IPS-18c (cell line): ENCODE measurements at regions not wholly inside any gene's neighbourhood (a gene's known extent, or its start where the extent isn't known, plus 50 kb on each side); places are given as distances from the start of the nearest gene placed in this dataset.
"Not testable (repeated sequence)": the region's sequence is repeated elsewhere in the genome, so short reads cannot be mapped to it uniquely, and the experiment has no call there.

ENCODE experiments used
- H3K4me3 ChIP-seq: 2 replicates; pipeline ENCODE4 v1.7.0; 2013; ENCODE audit warnings: low read depth, mild to moderate bottlenecking, low read length, moderate library complexity; ENCODE audit not compliant: insufficient read depth
- H3K9me3 ChIP-seq: one replicate; pipeline ENCODE4 v1.6.1; 2013; ENCODE audit warnings: mild to moderate bottlenecking, low read length, moderate library complexity; ENCODE audit not compliant: control insufficient read depth, insufficient read depth

DNA sequence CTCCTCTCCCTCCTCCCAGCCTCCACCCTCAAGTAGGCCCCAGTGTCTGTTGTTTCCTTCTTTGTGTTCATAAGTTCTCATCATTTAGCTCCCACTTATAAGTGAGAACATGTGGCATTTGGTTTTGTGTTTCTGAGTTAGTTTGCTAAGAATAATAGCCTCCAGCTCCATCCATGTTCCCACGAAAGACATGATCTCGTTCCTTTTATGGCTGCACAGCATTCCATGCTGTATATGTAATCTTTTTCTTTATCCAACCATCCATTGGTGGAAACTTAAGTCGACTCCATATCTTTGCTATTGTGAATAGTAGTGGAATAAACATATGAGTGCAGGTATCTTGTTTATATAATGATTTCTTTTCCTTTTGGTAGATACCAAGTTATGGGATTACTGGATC, 405.0 kb upstream of the RPS6KA3 start:
- not testable (repeated sequence) for H3K4me3 ChIP-seq, H3K9me3 ChIP-seq

DNA sequence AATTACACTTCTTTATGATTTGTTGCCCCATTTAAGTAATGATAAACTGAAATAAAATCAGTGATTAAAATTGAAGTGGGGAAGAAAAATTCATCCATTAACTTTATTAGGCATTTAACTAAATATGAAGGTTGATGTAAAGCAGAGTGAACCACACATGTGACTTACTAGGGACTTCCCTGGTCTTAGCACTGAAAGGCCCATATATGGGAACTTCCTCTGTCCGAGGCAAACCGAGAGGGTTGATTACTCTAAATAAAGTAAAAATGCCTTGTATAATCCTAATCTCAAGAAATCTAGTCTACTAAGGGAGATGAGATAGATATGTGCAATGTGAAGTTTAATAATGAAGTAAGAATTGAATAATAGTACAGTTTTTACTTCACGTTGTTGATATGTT, 403.9 kb upstream of the RPS6KA3 start:
- Histone ChIP-seq H3K9me3 (no peaks in the 10 kb centered on the region), H3K4me3 (no peak overlapping the region)

DNA sequence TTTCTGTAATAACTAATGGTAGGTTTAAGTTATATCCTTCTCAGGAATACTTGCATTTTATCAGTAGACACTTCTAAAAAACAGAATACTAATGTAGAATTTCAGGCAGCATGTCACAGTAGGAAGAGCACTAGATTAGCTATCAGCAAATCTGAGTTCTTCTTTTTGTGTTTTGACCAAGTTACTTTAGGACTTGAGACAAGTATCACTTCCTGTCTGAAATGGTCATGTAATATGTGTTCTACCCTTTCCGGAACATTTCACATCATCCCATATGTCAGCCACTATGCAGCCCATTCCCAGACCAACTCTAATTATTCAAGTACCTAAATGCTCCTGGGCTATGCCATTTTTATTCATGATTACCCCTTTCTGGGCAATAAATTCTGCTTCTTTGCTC, 401.8 kb upstream of the RPS6KA3 start:
- no peaks in the 10 kb centered on the region for H3K9me3 ChIP-seq
- H3K4me3 ChIP-seq: no peak overlapping the region

DNA sequence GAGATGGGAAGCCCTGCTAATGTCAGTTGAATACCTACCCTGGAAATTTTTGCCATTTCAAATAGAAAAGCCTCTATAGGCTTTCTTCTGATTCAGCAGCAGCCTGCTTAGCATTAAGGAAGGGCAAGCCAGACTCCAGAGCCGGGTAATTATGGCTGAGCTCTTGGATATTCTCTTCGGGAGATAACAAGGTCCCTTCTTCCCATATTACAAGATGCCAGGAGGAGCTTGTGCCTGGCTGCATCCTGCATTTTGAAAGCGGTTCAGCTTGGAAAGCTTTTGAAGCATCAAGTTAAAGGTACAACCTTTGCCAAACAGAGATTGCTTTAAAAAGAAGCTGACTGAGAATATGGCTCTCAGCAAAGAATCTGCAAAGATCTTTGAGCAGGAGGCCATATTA, 399.6 kb upstream of the RPS6KA3 start:
- Histone ChIP-seq H3K4me3 (no peak overlapping the region), H3K9me3 (no peaks in the 10 kb centered on the region)

DNA sequence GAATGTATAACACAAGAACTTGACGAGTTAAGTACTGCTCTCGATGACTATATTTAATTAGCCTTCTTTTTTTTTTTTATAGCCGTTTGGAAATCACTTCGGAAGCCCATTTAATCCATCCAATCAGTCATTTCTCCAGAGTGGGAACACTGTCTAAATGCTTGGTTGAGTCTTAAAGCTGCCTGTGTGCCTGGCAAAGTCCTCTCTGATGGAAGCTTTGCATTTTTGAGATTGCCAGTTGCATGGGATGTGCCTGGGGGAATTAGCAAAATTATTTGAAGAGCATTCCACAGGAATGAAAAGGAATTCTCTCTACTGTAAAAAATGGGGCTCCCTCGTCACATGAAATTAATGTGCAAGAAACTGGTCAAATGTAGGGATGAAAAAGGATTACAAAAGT, 398.8 kb upstream of the RPS6KA3 start:
- H3K9me3 ChIP-seq: no peaks in the 10 kb centered on the region

DNA sequence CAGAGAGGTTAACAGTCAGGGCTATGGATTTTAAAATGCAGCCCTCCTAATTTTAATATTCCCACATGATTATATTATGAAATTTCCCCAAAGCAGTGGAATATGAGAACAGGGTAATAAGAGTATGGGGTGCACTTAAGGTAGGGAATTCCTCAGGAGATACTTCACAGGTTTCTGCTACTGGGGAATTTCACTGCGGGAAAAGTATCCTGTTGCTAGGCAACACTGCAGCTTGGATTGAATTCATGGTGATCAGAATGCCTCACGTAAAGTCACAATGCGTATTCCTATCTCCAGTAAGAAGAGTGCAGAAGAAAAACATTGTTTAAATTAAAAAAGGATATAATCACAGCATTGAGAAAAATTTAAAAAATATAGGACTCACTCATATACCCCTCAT, 398.1 kb upstream of the RPS6KA3 start:
- Histone ChIP-seq H3K9me3 (no peaks in the 10 kb centered on the region), H3K4me3 (no peak overlapping the region)

More for the DNA sequence above, 398.8 kb upstream of the RPS6KA3 start:
- H3K4me3 ChIP-seq: no peak overlapping the region

DNA sequence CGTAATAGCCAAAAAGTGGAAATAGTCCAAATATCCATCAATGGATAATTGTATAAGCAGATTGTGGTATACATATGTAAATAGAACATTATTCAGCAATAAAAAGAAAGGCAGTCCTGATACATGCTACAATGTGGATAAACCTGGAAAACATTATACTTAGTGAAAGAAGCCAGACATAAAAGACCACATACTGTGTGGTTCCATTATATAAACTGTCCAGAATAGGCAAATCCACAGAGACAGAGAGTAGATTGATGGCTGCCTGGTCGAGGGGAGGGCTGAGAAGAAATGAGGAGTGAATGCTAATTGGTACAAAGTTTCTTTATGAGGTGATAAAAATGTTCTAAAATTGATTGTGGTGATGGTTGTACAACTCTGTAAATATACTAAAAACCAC, 397.4 kb upstream of the RPS6KA3 start:
- no peaks in the 10 kb centered on the region for H3K9me3 ChIP-seq

DNA sequence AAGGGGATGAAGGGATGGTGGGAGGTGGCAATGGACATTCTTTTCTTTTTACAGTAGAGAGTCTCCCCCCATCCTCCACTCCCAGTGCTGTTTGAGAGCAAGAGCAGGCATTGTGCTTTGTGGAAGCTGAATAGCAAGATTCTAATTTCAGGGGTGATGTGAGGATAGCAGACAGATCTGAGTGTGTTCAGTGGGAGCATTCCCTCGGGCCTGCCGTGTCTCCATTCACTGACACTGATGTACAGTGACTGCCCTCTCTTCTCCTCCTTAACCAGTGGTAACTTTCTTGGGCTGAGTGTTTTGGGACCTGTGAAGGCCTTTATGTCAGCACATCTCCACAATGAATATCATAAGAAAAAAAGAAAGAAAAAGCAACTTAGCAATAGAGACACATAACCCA, 396.6 kb upstream of the RPS6KA3 start:
- H3K4me3 ChIP-seq: no peak overlapping the region
- H3K9me3 ChIP-seq: no peaks in the 10 kb centered on the region

More for the DNA sequence above, 397.4 kb upstream of the RPS6KA3 start:
- no peak overlapping the region for H3K4me3 ChIP-seq

DNA sequence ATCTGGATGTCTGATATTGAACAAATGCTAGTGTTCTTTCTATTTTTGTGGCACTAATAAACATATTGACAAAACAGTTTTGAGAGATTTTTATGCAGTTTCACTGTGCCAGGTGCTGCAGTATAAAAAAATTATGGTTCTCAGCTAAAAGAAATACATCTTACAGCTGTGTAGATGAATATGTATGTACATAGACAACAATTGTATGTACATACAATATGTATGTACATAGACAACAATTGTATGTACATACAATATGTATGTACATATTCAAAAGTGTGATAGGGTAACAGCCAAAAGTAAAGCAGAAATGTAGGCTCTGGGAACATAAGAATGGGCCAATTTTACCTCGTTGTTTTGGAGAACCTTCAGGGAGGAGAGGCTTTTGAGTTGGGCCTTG, 390.0 kb upstream of the RPS6KA3 start:
- Histone ChIP-seq H3K9me3 (no peaks in the 10 kb centered on the region), H3K4me3 (no peak overlapping the region)

DNA sequence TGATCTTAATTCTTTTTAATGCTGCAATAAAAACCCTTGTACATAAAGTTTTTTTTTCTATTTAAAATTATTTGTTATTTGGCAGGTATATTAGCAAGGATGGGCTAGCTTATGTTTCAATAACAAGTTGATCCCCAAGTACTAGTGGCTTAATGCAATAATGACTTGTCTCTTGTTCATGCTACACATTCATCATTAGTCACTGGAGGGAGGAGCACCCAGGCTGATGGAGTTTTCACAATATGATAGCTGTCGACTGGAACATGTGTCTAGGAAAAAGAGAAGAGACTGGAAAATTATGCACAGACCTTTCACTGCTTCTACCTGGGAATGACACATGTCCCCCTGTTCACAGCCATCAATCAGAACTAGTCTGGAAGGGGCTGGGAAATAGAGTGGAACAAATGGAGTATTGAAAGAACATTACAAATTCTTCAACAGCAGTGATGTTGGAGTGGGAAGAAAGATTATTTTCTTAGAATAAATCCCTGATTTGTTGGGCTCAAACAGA, 387.9 kb upstream of the RPS6KA3 start:
- Histone ChIP-seq H3K9me3 (no peaks in the 10 kb centered on the region), H3K4me3 (no peak overlapping the region)

DNA sequence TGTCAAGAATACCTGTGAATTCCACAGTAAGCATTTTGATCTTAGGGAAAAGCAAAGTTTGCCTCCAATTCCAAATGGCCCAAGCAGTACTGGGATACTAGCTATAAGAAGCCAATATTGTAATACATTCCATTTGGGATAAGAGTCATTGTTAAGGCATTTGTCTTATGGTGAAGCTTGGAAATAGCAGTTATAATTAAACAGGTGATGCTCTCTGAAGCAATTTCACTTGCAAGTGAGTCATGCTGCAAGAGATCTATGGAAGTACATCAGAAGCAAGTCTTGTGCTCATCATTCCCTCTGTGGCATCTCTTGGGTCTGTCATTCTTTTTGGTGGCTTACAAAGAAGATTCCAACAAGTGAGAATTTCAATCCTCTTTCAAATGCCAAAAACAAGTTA, 386.4 kb upstream of the RPS6KA3 start:
- no peak overlapping the region for H3K4me3 ChIP-seq
- H3K9me3 ChIP-seq: no peaks in the 10 kb centered on the region

DNA sequence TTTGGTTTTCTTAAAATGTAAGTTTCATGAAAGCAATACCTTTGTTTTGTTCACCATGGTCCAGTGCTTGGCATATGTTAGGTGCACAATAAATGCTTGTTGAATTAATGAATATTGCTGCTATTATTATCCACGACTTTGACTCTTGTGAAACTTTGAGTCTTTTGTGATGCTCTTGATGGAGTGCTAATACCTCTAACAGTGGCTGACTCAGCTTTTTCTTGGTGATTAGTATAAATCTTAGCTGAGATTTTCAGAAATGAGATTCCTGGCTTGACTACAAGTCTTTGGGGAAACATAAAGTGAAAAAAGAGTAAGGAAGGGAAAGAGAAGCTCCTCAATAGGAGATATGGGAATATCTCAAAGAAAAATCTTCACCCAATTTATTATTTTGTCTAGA, 375.2 kb upstream of the RPS6KA3 start:
- peaks cover 4% of the 10 kb centered on the region for H3K9me3 ChIP-seq
- no peak overlapping the region for H3K4me3 ChIP-seq

DNA sequence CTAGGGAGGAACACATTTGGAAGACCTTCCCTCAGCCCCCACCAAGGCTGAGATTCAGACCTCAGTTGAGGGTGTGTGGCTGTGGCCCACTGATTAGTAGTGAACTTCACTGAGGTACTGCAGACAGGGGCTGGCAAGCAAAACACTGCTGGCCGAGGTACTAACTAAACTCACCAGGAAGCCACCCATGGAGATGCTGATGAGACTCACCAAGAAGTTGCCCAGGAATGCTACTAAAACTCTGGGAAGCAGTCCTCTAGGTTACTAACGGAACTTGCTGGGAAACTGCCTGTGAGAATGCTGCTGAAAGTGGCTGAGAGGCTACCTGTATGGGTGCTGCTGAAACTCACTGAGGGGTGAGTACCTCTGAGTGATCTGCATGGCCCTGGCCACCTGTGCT, 372.4 kb upstream of the RPS6KA3 start:
- Histone ChIP-seq H3K4me3 (no peak overlapping the region), H3K9me3 (peaks cover 2% of the 10 kb centered on the region)

DNA sequence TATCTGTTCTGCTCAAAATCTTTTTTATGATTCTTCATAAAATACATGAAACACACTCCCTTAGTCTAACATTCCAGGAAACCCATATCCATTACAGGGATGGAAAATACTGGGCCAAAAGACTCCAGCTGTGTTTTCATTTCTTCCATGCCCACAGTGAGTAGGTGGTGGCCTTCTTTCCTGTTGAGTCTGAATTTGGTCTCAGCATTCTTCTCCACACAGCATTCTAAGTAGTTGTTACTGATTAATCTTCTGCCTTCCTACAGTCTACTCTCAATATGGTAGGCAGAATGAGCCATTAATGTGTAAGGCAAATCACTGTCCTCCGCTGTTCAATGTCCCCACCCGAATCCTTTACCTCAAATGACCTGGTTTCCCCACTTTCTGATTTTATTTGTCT, 370.6 kb upstream of the RPS6KA3 start:
- Histone ChIP-seq H3K4me3 (no peak overlapping the region), H3K9me3 (peaks cover 4% of the 10 kb centered on the region)

DNA sequence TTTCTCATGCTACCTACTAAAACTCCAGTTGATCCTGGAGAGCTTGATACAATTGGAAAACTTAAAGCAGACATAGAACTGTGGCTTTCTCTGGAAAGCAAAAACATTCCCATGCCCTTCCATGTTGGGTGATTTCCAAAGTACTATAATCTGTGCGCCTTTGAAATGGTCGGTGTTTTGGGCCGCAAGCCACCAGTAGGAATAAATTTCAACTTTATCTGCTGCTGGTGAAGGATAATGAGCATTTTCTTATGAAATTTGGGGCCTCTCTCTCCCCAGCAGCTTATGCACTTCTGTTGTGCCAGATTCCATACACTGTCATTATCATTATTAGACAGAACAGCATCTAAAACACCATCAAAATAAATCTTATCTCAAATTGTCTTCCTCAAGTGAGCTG, 366.7 kb upstream of the RPS6KA3 start:
- peaks cover 2% of the 10 kb centered on the region for H3K9me3 ChIP-seq
- no peak overlapping the region for H3K4me3 ChIP-seq

DNA sequence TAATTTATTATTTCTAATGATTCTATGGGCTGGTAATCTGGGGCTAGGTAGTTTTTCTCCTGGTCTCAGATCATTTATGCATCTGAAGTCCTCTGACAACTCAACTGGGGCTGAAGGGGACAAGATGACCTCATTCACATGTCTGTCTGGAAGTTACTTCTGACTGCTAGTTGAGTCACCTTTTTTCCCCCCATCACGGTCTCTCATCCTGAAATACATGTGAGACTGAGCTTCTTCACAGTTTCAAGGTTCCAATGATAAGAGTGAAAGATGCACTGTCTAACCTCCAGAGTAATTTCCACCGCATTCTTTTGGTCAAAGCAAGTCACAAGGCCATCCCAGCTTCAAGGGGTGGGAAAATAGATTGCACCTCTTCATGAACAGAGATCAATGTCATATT, 356.7 kb upstream of the RPS6KA3 start:
- no peak overlapping the region for H3K4me3 ChIP-seq
- H3K9me3 ChIP-seq: no peaks in the 10 kb centered on the region

DNA sequence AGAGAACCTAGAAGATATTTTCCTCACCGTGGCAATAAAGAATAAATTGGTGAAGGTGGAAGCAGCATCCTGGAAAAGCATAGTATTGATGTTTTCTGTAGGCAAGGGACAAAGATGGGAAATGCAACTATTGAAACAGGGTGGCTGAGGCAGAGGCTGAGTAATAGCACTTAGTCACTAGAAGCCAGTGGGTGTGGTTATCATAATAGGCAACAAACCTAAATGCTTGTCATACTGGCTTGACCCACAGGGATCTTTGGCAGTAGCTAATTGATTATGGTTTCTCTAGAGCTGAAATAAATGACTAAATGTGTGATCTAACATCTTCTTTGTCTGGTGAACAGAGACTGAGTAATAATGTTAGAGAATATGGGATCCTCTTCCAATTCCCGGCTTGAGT, 353.6 kb upstream of the RPS6KA3 start:
- no peak overlapping the region for H3K4me3 ChIP-seq
- H3K9me3 ChIP-seq: no peaks in the 10 kb centered on the region

DNA sequence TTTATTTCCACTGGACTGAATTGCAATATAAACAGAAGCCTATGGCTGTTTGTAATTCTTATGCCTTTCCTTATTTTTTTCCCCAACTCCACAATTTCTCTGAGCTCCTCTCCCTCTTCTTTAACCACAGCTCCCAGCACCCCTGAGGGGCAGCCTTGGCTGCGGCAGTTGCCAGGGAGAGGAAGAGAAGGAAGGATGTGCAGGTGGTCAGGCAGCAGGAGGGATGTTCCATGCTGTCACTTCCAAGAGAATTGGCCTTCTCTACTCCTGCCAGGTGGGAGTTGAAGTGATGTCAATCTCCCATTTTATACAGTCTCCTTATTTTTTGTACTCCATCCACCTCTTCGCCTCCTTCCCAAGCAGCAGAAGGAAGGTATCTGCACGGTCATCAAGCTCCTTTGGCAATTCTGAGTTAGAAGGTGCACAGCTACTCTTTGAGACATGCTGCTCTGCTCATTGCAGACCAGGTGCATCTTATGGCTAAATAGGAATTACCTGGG, 343.3 kb upstream of the RPS6KA3 start:
- H3K9me3 ChIP-seq: no peaks in the 10 kb centered on the region
- H3K4me3 ChIP-seq: no peak overlapping the region

DNA sequence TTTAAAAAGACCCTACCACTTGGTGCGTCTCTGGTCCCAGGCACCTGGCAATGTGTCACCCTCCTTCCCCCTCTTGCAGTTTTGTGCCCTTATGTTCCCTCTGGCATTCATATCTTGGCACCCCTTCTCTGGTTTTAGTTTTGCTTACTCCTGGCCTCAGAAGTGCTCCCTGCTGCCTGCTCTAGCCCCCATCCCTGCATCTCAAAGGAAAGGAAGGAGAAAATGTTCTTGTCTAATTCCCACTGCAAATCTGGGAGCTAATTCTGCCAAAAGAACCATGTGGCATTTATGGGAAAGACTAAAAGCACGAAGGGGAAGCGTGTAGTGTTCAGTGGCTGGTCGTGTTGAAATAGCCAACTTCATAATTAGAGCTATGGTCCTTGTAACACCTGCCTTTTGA, 340.1 kb upstream of the RPS6KA3 start:
- no peak overlapping the region for H3K4me3 ChIP-seq
- H3K9me3 ChIP-seq: peaks cover 2% of the 10 kb centered on the region
